Stimulated activated effector memory CD8-positive, alpha-beta T cell treated with anti-CD3 and anti-CD28 coated beads, Interleukin-12 subunit alpha, Interleukin-12 subunit beta, amount 100 ng/mL, for 72 hours (primary cell): ENCODE measurements at regions not wholly inside any gene's neighbourhood (a gene's known extent, or its start where the extent isn't known, plus 50 kb on each side); places are given as distances from the start of the nearest gene placed in this dataset.

Experiments
- ATAC-seq: fragments of 150-1000 bp; cut with Tn5 transposase; 2 replicates; pipeline ENCODE4 v1.10.0; 2021
- DNase-seq, 2 donors: peaks; one replicate each; pipeline ENCODE4 v3.0.0; 2021 to 2022; ENCODE audit warnings: low spot score in 2 of 2
- H3K27ac Mint-ChIP-seq: one replicate; pipeline ENCODE4 v1.8.0; 2022; ENCODE audit warnings: mild to moderate bottlenecking, mixed read lengths
- H3K36me3 Mint-ChIP-seq: one replicate; pipeline ENCODE4 v1.8.0; 2022; ENCODE audit warnings: mild to moderate bottlenecking, mixed read lengths
- H3K4me1 Mint-ChIP-seq: one replicate; pipeline ENCODE4 v1.8.0; 2022; ENCODE audit warnings: mixed read lengths
- H3K4me3 Mint-ChIP-seq: one replicate; pipeline ENCODE4 v1.8.0; 2022; ENCODE audit warnings: mild to moderate bottlenecking, mixed read lengths
- H3K9me3 Mint-ChIP-seq: one replicate; pipeline ENCODE4 v1.8.0; 2022; ENCODE audit warnings: mixed read lengths

DNA sequence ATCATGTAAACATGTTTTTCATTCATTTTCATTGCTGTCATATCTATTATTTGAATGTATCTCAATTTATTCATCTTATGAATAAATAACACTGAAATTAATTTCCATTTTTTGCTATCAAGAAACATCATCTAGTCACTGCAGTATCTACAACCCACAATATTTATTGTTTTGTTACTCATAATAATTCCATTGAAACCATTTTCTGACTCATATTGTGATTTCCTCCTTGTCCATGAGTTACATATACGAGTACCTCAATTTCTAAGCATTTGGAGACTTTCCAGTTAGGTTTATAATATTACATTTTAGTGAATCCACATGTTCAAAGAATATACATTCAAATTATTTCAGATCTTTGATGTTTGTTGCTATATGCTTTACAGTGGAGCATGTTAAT, 1524.0 kb downstream of the SLITRK1 start:
- Mint-ChIP-seq H3K4me1 (no peaks in the 10 kb centered on the region), H3K36me3 (no peaks in the 10 kb centered on the region), H3K4me3 (no peak overlapping the region), H3K27ac (no peak overlapping the region), H3K9me3 (peaks cover 14% of the 10 kb centered on the region)
- DNase-seq = no peak
- no peak for ATAC-seq

DNA sequence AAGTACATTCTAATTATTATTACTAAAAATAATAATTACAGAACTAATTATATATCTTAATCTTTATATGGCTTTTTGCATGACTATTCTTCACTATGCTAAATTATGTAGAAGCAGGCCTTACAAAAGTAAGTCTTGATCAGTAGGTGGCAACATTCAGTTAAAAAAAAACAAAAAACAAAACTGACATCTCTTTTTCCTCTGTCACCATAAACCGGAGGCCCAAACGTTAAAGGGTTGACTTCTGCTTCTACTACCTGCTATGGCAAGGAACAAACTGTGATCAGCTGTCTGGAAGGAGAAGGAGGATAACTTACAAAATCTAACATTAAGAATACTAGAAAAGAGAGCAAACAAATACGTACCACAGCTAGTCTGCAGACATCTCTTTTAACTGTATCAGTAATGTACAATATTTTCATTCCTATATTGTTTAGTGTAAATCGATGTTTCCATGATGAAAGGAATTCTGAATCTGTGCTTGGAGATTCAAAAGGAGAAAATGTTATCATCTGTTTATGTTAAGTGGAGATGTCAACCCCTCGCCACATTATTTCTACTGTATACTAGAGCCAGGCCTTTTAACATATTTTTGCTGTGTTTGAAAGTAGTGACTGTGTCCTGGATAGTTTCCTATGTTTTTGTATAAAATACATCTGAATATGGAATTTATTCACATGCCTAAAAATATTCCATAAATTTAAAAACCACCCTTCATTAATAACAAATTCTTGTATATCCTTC, 1525.4 kb downstream of the SLITRK1 start:
- ATAC-seq (no peak), DNase-seq (no peak)
- peaks cover 17% of the 10 kb centered on the region for H3K9me3 Mint-ChIP-seq
- no peaks in the 10 kb centered on the region for H3K36me3 Mint-ChIP-seq
- H3K4me1 Mint-ChIP-seq = no peaks in the 10 kb centered on the region
- no peak overlapping the region for H3K27ac Mint-ChIP-seq
- no peak overlapping the region for H3K4me3 Mint-ChIP-seq

DNA sequence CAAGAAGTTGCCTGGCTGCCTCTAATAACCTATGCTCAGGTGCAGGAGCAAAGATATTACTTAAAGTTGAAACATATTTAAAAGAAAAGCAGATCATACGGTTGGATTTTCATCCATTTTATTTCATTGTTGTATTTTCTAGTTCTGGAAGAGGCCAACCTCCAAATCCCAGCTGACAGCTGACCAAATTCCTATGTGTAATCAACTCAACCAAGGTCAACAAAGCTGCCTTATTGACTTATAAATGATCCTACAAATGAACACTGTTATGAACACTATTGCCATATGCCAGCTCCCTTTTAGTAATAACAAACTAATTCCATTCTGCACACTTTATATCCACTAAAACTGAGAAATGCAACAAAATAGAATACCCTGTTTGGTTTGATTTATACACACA, 1537.4 kb downstream of the SLITRK1 start:
- H3K4me3 Mint-ChIP-seq = no peak overlapping the region
- no peaks in the 10 kb centered on the region for H3K4me1 Mint-ChIP-seq
- no peaks in the 10 kb centered on the region for H3K36me3 Mint-ChIP-seq
- H3K9me3 Mint-ChIP-seq = peaks cover 3% of the 10 kb centered on the region
- DNase-seq (no peak), ATAC-seq (no peak)
- H3K27ac Mint-ChIP-seq = no peak overlapping the region

DNA sequence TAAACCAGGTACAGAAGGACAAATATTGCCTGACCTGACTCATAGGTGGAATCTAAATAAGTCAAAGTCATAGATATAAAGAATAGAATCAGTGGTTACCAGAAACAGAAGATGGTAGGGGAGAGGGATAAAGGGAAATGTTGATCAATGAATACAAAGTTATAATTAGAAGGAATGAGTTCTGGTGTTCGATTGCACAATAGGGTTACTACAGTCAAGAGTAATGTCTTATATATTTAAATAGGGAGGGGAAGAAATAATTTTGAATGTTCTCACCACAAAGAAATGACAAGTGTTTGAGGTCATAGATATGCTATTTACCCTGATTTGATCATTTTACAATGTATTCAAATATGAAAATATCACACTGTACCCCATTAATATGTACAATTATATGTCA, 1541.2 kb downstream of the SLITRK1 start:
- Mint-ChIP-seq H3K27ac (no peak overlapping the region), H3K36me3 (no peaks in the 10 kb centered on the region), H3K9me3 (peaks cover 12% of the 10 kb centered on the region), H3K4me3 (no peak overlapping the region), H3K4me1 (no peaks in the 10 kb centered on the region)
- no peak for DNase-seq
- no peak for ATAC-seq

DNA sequence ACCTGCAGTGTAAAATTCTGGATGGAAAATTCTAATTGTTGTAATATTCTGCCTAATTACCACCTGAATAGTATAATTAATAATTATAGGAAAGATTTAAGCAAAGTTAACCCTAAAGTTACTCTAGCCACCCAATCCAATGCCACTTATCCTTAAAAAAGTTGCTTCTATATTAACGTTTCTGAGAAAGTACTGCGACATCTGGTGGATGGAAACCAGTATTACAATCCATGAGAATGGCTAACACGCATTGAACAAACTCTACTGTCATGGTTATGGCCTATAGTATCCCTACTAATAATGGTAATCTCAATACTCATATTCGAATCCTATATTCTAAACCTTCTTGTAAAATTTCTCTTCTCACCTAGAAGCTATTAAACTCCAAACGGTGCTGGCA, 1551.8 kb downstream of the SLITRK1 start:
- DNase-seq (no peak), ATAC-seq (no peak)
- Mint-ChIP-seq H3K4me3 (no peak overlapping the region), H3K27ac (no peak overlapping the region), H3K4me1 (no peaks in the 10 kb centered on the region), H3K36me3 (no peaks in the 10 kb centered on the region), H3K9me3 (peaks cover 5% of the 10 kb centered on the region)

DNA sequence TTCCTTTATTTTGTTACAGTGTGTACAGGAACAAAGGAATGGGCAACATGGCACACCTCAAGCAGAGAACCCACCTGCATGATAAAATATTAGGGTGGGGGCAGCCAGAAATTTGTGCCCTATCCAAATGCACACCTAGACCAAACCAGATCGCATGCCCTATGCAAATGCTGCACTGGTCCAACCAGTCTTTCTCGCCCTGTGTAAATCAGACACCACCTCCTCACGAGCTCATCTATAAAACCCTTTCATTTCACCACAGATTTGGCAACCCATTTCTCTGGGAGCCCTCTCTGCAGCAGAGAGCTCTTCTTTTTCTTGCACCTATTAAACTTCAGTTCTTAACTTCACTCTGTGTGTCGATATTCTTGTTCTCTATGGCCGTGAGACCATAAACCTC, 1559.2 kb downstream of the SLITRK1 start:
- DNase-seq = no peak
- Mint-ChIP-seq H3K9me3 (peaks cover 9% of the 10 kb centered on the region), H3K4me1 (no peaks in the 10 kb centered on the region), H3K36me3 (no peaks in the 10 kb centered on the region), H3K4me3 (no peak overlapping the region), H3K27ac (no peak overlapping the region)
- ATAC-seq = no peak

DNA sequence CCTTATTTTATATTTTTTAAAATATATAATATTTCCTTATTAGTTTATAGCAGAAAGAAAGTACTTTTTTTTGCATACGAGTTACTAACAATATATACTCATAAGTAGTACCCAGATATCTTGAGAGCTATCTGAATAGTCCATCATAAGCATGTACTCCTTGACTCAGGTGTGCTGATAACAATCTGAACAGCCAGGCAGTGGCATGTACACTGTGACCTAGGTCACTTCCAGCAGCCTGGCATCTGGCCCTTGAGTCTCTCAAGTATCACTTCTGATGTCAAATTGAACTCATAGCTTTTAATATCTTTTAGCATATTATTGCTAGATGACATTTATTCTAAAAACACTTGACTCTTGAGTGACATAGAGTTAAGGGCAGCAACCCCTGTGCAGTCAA, 1576.7 kb downstream of the SLITRK1 start:
- Mint-ChIP-seq H3K9me3 (peaks cover 9% of the 10 kb centered on the region), H3K4me1 (no peaks in the 10 kb centered on the region), H3K4me3 (no peak overlapping the region), H3K27ac (no peak overlapping the region), H3K36me3 (no peaks in the 10 kb centered on the region)
- DNase-seq (no peak), ATAC-seq (no peak)

DNA sequence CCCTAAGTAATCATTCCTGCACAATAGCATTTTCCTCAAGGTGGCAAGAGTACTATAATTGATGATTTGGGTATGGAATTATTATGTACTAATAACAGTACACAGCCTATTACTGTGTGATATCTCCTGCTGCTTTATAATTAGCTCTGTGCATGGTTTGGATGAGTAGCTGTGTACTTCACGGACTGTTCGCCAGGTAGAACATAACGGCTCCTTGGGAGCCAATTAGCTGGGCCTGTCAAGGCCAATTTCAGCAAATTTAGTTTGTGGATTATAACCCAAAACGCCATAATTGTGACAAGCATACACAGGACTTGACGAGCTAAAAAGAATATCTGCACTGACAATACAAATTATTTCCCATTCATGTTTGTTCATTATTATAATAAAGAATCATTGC, 1584.2 kb downstream of the SLITRK1 start:
- no peaks in the 10 kb centered on the region for H3K36me3 Mint-ChIP-seq
- ATAC-seq (no peak), DNase-seq (no peak)
- H3K27ac Mint-ChIP-seq = no peak overlapping the region
- H3K4me3 Mint-ChIP-seq = no peak overlapping the region
- H3K4me1 Mint-ChIP-seq = no peaks in the 10 kb centered on the region
- peaks cover 6% of the 10 kb centered on the region for H3K9me3 Mint-ChIP-seq

DNA sequence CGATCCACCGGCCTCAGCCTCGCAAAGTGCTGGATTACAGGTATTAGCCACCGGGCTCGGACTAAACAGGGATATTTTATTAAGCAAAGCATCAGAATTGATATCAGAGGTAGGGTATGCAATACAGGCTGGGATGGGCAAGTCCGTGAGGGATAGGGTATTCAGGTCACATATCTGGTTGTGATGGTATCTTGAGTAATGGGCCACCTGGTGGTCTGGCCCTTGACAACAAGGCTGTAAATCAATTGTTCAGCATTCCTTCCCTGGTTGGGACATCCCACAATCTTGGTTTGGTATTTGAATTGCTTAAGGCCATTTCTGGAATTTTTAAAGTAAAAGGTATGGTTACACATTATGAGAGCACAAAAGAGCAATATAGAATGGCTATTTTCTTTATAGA, 1588.0 kb downstream of the SLITRK1 start:
- Mint-ChIP-seq H3K36me3 (no peaks in the 10 kb centered on the region), H3K4me3 (no peak overlapping the region), H3K4me1 (no peaks in the 10 kb centered on the region), H3K27ac (no peak overlapping the region), H3K9me3 (peaks cover 3% of the 10 kb centered on the region)
- ATAC-seq = no peak
- DNase-seq = no peak

DNA sequence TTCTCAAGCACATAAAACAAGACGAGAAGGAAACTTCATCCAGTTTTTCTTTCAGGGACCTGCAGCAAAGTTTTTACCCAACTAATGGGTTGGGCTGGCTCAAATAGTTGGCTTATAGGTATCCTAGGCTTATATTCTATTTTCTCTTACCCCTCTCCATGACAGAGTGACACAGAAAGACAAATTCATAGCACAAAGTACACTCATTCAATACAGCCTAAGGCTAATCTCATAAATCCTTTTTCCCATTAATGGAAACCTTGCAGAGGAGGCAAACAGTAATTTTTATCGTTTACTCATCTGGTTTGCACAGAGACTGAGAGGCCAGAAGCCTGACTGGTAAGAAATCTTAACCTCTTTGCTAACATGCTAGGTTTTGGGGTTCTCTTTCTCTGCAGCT, 1589.9 kb downstream of the SLITRK1 start:
- no peak overlapping the region for H3K4me3 Mint-ChIP-seq
- DNase-seq (no peak), ATAC-seq (no peak)
- peaks cover 8% of the 10 kb centered on the region for H3K9me3 Mint-ChIP-seq
- H3K27ac Mint-ChIP-seq = no peak overlapping the region
- no peaks in the 10 kb centered on the region for H3K36me3 Mint-ChIP-seq
- H3K4me1 Mint-ChIP-seq = no peaks in the 10 kb centered on the region

DNA sequence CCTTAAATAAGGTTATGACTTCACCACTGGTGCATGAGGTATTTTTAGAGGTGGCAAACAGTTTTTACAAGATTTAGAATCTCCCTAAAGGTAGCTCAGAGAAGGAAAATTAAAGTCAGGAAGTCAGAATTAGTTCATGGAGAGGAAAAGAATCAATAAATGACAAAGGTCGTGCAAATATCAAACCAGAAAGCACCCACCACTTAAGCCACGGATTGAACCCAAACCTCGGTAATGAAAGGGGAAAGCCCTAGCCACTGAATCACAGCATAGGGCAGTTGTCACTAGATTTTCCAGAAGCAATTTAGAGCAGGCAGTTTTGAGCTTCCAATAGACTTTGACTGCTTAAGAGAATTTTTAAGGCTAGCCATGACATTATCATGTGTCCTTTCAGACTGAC, 1590.4 kb downstream of the SLITRK1 start:
- no peaks in the 10 kb centered on the region for H3K36me3 Mint-ChIP-seq
- H3K9me3 Mint-ChIP-seq = peaks cover 10% of the 10 kb centered on the region
- ATAC-seq (no peak), DNase-seq (no peak)
- no peaks in the 10 kb centered on the region for H3K4me1 Mint-ChIP-seq
- H3K4me3 Mint-ChIP-seq = no peak overlapping the region
- H3K27ac Mint-ChIP-seq = no peak overlapping the region

DNA sequence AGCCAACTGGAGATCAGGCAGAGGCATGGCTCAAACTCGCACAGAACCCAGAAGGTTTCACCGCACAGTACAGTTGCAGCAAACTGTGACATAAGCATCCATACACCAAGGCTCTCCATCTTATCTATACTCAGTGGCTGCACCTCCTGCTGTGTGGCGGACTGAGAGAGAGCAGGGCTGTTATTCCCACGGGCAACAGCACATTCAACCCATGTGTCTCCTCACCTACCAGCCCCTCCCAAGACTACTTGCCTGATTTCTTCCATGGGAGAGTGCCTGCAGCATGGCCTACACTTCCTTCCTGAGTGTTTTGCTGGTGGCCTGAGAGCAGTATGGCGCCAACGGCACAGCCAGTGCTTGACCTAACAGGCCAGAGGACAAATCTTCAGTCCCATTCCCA, 1606.6 kb downstream of the SLITRK1 start:
- Mint-ChIP-seq H3K9me3 (peaks cover 8% of the 10 kb centered on the region), H3K36me3 (no peaks in the 10 kb centered on the region), H3K4me1 (no peaks in the 10 kb centered on the region), H3K4me3 (no peak overlapping the region), H3K27ac (no peak overlapping the region)
- ATAC-seq = no peak
- no peak for DNase-seq

DNA sequence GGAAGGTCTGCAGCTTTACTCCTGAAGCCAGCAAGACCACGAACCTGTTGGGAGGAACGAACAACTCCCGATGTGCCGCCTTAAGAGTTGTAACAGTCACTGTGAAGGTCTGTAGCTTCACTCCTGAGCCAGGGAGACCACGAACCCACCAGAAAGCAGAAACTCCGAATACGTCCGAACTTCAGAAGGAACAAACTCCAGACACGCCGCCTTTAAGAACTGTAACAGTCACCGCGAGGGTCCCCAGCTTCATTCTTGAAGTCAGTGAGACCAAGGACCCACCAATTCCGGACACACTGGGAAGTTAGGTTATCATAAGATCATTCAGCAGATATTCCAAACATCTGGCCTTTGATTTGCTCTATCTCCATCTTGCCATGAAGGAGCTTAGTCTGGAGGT, 1623.0 kb downstream of the SLITRK1 start:
- Mint-ChIP-seq H3K4me1 (no peaks in the 10 kb centered on the region), H3K4me3 (no peak overlapping the region), H3K36me3 (no peaks in the 10 kb centered on the region), H3K27ac (no peak overlapping the region), H3K9me3 (peaks cover 9% of the 10 kb centered on the region)
- DNase-seq (no peak), ATAC-seq (no peak)

DNA sequence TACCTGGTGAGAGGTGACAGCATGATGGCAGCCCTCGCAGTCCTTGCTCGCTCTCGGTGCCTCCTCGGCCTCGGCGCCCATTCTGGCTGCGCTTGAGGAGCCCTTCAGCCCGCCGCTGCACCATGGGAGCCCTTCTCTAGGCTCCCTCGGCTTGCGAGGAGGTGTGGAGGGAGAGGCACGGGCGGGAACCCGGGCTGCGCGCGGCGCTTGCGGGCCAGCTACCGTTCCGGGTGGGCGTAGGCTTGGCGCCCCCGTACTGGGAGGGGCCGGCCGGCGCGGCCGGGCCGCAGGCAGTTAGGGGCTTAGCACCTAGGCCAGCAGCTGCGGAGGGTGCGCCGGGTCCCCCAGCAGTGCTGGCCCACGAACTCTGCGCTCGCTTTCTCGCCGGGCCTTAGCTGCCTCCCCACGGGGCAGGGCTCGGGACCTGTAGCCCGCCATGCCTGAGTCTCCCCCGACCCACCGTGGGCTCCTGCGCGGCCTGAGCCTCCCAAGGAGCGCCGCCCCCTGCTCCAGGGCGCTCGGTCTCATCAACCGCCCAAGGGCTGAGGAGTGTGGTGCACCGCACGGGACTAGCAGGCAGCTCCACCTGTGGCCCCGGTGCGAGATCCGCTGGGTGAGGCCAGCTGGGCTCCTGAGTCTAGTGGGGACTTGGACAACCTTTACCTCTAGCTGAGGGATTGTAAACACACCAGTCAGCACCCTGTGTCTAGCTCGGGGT, 1624.3 kb downstream of the SLITRK1 start:
- Mint-ChIP-seq H3K36me3 (no peaks in the 10 kb centered on the region), H3K4me1 (no peaks in the 10 kb centered on the region), H3K9me3 (peaks cover 9% of the 10 kb centered on the region), H3K27ac (no peak overlapping the region), H3K4me3 (no peak overlapping the region)
- no peak for DNase-seq
- no peak for ATAC-seq

DNA sequence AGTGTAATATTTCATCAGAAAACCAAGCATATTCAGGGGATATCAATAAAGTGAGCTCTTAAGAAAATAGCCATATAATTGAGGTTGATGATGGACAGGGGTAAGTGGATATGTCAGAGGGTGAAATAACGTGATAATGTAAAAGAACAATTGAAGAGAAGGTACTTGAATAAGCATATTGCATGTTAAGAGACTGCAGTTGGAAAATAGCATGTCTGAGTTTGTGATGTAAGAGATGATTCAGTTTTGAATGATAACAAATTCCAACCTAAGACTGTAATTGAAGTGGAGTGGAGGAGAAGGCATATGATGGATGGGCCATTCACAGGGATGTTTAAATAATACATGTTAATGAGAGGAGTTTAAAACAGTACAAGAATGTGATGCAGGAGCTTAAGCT, 1633.5 kb downstream of the SLITRK1 start:
- peaks cover 20% of the 10 kb centered on the region for H3K9me3 Mint-ChIP-seq
- ATAC-seq (no peak), DNase-seq (no peak)
- no peak overlapping the region for H3K4me3 Mint-ChIP-seq
- H3K27ac Mint-ChIP-seq = no peak overlapping the region
- H3K4me1 Mint-ChIP-seq = no peaks in the 10 kb centered on the region
- no peaks in the 10 kb centered on the region for H3K36me3 Mint-ChIP-seq

DNA sequence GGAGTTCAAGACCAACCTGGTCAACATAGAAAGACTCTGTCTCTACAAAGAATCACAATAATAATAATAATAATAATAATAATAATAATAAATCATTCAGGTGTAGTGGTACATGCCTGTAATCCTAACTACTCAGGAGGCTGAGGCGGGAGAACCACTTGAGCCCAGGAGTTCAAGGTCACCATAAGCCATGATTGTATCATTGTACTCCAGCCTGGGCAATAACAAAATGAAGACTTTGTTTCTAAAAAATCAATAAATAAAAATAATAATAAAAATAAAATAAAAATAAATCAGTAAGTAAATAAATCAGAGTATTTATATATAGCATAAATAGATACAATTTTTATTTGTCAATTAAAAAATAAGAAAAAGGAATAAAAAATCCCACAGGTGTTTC, 1636.4 kb downstream of the SLITRK1 start:
- Mint-ChIP-seq H3K9me3 (peaks cover 13% of the 10 kb centered on the region), H3K4me3 (no peak overlapping the region), H3K27ac (no peak overlapping the region), H3K4me1 (no peaks in the 10 kb centered on the region), H3K36me3 (no peaks in the 10 kb centered on the region)
- ATAC-seq = no peak
- DNase-seq = no peak
